OCI-LY7 (cell line): ENCODE measurements at regions not wholly inside any gene's neighbourhood (a gene's known extent, or its start where the extent isn't known, plus 50 kb on each side); places are given as distances from the start of the nearest gene placed in this dataset.

Source experiments
- EZH2phosphoT487 ChIP-seq: fragments of 200-600 bp; sonication (generic); IDR thresholded peaks from 2 replicates; pipeline ENCODE4 v1.6.1; 2018; ENCODE audit warnings: low read depth, borderline replicate concordance, mild to moderate bottlenecking, mixed run types, antibody characterized with exemption, low read length, moderate library complexity, mixed read lengths
- TF ChIP-seq, protein P1 (sequence below): fragments of 200-600 bp; sonication (generic); conservative IDR thresholded peaks from 2 replicates; pipeline ENCODE4 v1.5.1; 2014; ENCODE audit warnings: mild to moderate bottlenecking, antibody characterized with exemption, low read length, moderate library complexity, mixed read lengths

GRCh38 chr7:81154565-81154964 is 235.7 kb upstream of the SEMA3C start:
- TF ChIP-seq, protein P1, sequence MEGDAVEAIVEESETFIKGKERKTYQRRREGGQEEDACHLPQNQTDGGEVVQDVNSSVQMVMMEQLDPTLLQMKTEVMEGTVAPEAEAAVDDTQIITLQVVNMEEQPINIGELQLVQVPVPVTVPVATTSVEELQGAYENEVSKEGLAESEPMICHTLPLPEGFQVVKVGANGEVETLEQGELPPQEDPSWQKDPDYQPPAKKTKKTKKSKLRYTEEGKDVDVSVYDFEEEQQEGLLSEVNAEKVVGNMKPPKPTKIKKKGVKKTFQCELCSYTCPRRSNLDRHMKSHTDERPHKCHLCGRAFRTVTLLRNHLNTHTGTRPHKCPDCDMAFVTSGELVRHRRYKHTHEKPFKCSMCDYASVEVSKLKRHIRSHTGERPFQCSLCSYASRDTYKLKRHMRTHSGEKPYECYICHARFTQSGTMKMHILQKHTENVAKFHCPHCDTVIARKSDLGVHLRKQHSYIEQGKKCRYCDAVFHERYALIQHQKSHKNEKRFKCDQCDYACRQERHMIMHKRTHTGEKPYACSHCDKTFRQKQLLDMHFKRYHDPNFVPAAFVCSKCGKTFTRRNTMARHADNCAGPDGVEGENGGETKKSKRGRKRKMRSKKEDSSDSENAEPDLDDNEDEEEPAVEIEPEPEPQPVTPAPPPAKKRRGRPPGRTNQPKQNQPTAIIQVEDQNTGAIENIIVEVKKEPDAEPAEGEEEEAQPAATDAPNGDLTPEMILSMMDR: no peak
- TF ChIP-seq EZH2phosphoT487: no peak
